OCI-M1 (cell line): ENCODE measurements at regions not wholly inside any gene's neighbourhood (a gene's known extent, or its start where the extent isn't known, plus 50 kb on each side); places are given as distances from the start of the nearest gene placed in this dataset.
A peak's percentile ranks its signal among the peaks of the same experiment; 100 is the strongest.

Experiments
- DNase-seq: peaks from one replicate; lab custom pipeline; 2025; lab: John Stamatoyannopoulos, UW

GRCh38 chr4:123323998-123324397, 72.6 kb upstream of the SPRY1 start:
- no peak for DNase-seq

GRCh38 chr4:123325241-123325681, 71.3 kb upstream of the SPRY1 start:
- no peak for DNase-seq

GRCh38 chr4:123327346-123327745, 69.2 kb upstream of the SPRY1 start:
- DNase-seq, result no peak

- DNase-seq, result no peak
Observed at GRCh38 chr4:123327846-123328429, 68.7 kb upstream of the SPRY1 start.

- DNase-seq, result no peak
Observed at GRCh38 chr4:123338715-123339114, 57.9 kb upstream of the SPRY1 start.

- DNase-seq, result no peak
Observed at GRCh38 chr4:123339507-123340380, 56.9 kb upstream of the SPRY1 start.

GRCh38 chr4:123340381-123340701, 56.3 kb upstream of the SPRY1 start:
- DNase-seq, result no peak

- peak; percentile 24 for DNase-seq
Observed at GRCh38 chr4:123342498-123342897, 54.1 kb upstream of the SPRY1 start.

GRCh38 chr4:123343400-123344041, 53.1 kb upstream of the SPRY1 start:
- DNase-seq, result no peak

- DNase-seq, result no peak
Observed at GRCh38 chr4:123345137-123345934, 51.3 kb upstream of the SPRY1 start.

- no peak for DNase-seq
Observed at GRCh38 chr4:123345935-123346300, 50.7 kb upstream of the SPRY1 start.

GRCh38 chr4:123346330-123346940, 50.2 kb upstream of the SPRY1 start:
- DNase-seq, result no peak
